ENCODE measurements at regions not wholly inside any gene's neighbourhood (a gene's known extent, or its start where the extent isn't known, plus 50 kb on each side); places are given as distances from the start of the nearest gene placed in this dataset.

DNA sequence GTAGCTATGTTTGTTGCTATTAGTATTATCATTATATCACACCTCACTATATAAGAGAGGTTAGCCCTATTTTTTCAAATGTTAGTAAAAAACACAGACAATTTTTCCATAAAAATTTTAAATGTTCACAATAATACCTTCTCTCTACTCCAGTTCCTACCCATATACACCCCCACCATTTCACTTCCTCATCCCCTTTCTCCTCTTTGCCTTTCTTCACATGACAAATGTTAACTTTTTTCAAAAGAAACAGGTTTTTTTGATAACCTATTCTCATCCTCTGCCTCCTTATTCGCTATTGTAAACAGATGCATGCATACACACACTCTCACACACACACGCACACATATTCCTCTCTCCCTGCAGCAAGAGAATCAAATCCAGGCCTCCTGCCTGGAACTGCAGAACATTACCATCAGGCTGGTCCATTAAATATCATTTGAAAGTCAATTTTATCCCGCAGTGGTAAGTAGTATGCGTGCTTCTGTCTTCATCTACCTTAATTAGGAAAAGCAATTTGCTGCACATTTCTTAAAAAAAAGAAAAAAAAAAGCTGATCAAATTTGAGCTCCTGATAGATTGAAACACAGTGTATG lies 55.5 kb downstream of the MID1IP1 start:
- DNase-seq (ENCODE audit: low spot score) (no peak), ATAC-seq (no peak)

DNA sequence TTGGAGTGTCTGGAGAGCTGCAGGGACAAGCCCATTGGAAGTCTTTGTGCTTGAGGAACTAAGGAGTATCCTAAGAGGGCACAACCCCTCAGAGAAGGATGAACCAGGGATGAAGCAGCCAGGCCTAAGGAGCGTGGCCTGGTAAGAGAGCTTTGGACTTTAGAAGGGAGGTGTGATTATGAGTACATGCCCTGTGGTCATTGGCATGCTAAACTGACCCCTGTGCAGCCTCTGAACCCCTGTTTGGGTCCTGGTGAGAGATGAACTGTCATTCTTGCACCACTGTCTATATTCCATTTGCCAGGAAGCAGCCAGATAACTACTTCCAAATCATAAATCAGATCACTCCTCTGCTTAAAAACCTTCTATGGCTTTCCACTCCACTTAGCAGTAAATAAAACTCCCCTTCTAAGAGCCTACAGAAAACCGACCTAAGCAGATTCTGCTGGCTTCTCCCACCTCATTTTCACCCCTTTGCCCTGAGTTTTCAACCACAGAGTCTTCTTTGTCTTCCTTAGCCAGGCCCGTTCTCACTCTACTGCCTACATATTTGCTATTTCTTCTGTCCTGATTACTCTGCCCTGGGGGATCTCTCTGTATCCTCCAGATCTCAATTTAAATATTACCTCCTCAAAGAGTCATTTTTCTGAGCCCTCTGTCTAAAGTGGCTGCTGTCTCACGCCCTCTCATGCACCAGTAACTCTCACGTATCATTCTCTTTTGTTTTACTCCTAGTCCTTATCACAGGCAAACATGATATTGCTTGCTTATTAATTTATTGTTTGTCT lies 56.7 kb downstream of the MID1IP1 start:
- DNase-seq (ENCODE audit: low spot score), result no peak
- peak; percentile 77 for ATAC-seq

DNA sequence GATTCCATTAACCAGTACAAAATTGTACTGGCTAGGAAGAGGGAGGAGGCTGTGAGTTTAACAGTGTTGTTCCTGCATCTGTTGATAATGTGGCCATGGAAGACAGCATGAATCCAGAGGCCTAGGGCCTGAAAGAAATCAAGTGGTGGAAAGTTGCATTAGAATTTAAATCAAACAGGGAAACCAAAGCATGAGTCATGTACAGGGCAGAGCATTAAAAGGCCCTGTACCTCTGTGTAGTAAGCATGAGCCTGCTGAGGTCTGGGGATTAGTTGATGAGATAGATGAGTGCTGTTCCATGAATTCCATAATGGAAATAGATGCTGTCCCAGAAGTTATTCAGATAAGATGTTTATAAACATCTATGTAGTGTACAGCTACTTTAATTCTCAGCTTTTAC lies 58.3 kb downstream of the MID1IP1 start:
- ATAC-seq (no peak), DNase-seq (ENCODE audit: low spot score) (no peak)

DNA sequence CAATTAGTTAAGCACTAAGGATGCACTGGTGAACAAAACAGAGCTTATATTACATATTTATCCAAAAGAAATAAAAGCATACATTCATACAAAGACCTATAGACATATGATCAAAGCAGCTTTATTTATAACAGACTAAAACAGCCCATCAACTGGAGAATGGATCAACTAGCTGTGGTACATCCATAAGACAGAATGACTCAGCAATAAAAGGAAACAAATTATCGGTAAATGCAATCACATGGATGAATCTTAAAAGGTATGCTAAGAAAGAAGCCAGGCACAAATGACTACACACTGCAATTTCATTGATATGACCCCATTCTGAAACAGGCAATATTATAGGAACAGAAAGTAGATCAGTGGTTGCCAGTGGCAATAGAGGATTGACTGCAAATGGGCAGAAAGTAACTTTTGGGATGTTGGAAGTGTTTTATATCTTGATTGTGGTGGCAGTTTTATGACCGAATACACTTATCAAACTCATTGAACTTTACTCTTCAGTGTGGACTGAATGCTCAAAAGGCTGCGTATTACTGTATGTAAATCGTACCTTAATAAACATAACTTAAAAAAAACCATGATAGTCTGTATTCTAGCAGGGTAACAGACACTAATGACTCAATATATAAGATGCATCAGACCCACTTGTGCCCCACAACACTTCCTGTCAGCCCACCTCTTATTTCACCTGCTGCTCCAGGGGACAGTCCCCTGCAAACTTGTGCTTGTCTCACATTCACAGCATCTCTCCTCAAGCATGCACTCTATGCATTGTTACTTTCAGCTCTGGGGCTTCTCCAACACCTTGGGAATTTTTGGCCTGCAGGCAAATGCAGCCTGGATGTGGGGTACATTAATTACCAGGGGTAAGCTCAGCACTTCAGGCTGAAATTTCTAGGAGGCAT lies 59.1 kb downstream of the MID1IP1 start:
- ATAC-seq (no peak), DNase-seq (ENCODE audit: low spot score) (no peak)

DNA sequence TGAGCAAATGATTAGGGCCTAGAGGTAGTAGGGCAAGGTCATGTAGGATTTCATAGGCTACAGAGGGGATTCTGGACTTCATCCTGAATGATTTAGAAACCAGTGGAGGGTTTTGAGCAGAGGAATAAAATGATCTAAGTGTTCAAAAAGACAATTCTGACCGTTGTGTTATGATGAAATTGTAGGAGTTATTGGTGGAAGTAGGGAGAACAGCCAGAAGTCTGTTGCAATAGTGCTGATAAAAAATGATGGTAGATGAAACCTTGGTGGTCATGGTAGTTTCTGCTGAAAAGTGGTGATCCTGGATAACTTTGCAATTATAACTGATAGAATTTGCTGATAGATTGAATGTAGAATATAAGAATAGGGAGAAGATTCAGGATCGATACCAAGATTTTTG lies 60.2 kb downstream of the MID1IP1 start:
- DNase-seq (ENCODE audit: low spot score), result no peak
- ATAC-seq, result peak; percentile 48

DNA sequence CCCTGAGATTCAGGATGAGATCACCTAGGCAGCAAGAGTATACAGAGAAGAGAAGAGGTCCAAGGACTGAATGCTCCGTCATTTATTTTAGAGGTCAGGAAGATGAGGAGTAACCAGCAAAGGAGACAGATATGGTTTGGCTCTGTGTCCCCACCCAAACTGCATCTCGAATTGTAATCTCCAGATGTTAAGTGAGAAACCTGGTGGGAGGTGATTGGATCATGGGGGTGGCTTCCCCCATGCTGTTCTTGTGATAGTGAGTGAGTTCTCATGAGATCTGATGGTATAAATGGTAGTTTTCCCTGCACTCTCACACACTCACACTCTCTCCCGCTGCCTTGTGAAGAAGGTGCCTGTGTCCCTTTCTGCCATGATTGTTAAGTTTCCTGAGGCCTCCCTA lies 60.8 kb downstream of the MID1IP1 start:
- ATAC-seq, result no peak
- DNase-seq (ENCODE audit: low spot score), result no peak

DNA sequence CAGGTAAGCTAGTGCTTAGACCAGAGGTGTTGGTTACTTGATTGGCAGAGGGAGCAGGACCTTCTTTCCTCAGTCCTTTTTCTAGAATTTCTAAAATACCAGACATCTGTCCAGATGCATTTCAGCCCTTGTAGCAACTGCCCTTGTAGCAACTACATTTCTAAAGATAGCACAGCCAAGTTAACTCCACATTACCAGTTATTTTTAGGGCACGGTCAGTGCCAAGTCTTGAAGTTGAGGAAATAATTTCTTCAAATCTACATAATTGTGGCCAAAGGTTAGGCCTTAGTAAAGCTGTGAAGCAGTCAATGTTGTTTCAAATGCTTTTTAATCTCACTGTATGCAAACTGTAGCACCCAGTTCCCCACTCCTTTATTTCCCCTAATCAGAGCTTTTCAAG lies 62.9 kb downstream of the MID1IP1 start:
- no peak for DNase-seq (ENCODE audit: low spot score)

DNA sequence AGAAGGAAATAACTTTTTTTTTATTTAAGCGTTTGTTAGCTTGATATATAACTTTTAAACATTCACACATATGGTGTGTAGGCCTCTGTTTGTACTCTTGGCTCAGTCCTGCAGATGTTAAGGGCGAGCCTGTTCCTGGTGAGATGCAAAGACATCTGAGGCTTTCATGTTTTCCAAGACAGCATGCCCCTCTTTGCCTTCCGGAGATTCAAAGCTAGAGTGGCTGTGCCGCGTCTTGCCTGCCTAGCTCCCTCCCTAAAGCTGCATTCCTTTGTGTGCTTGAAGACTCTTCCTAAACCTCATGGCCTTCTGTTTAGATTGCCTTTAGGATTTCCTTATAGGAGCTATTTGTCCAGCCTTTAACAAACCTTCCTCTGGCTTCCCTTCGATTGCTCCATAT lies 67.1 kb downstream of the MID1IP1 start:
- DNase-seq (ENCODE audit: low spot score) (no peak), ATAC-seq (no peak)

More for the DNA sequence above, 62.9 kb downstream of the MID1IP1 start:
- no peak for ATAC-seq

DNA sequence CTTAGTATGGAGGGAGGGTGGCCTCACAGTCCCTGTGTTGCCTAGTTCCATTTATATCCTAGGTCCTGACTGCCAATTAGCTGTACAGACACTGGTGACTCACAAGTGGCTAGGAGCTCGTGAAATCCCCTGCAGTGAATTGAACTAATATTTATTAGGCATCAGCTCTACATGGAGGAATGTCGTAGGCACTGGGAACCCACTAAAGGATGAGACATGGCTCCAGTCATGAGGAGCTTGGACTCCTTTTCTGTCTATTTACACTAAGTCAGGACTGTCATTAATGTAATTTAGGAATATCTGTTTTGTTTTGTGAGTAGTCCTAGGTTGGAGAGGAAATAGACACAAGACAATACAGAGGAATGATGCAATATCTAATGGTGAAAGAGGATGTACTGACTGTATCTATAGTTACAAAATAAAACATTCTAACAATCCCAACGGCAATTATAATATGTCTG lies 67.7 kb downstream of the MID1IP1 start:
- DNase-seq (ENCODE audit: low spot score) (no peak), ATAC-seq (no peak)

DNA sequence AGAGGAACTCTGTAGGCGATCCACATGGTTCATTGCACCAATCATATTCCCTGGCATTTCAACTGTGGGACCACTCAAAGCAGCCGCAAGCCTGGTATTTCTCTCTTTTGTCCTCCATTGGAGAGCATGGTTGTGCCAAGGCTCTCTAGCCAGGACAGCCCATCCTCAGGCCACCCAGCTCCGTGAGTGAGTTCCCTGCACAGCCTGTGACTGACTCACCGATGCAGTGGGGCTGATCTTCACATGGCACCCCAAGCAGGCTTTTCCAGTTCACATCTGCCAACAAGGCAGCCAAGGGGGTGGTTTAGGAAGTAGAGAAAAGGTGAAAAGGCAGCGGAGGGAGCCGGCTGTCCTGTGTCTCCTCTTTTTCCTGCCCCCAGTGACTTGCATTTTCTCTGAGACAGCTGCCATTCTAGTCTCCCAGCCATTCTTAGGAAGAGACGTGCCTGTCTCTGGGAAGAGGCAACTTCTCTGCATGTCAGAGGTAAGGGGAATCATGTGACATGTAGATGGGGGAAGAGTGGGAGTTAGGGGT lies 69.2 kb downstream of the MID1IP1 start:
- no peak for ATAC-seq

DNA sequence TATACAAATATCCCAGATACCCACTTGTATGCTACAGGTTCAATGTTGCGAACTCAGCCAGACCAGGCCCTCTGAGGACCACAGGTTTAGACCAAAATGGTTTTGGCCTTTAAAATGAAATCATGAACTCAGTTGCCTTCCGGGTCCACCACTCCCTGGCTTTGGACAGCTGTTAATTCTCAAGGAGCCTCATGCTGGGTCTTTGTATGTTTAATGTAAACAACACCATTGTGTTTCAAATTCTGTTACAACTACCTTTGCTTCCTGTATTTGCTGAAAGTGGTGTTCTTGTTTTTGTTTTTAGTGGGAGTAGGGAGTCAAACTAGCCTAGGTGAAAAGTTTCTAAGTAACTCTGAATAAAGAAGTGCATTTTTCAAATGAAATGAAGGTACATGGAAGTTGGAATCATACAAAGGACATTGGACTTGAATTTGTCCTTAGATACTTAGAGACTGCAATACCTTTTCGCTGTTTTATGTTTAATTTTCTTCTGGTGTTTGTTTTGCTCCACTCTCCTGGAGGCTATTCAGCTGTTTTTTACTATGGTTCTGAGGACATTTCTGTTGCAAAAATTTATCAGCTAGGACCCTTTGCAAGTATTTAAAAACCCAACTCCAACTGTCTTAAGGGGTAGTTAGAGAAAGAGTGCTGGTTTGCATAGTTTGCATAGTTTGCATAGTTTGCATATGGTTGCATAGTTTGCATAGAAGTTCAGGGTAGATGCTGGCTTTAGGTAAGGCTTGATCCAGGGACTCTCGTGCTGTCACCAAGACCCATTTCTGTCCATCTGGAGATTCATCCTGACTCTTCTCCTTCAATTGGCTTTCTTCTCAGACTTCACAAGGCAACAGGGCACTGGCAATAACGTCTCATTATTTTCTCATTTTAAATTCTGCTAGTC lies 70.1 kb downstream of the MID1IP1 start:
- ATAC-seq (peak; percentile 48), DNase-seq (ENCODE audit: low spot score) (no peak)

More for the DNA sequence above, 69.2 kb downstream of the MID1IP1 start:
- DNase-seq (ENCODE audit: low spot score), result no peak

DNA sequence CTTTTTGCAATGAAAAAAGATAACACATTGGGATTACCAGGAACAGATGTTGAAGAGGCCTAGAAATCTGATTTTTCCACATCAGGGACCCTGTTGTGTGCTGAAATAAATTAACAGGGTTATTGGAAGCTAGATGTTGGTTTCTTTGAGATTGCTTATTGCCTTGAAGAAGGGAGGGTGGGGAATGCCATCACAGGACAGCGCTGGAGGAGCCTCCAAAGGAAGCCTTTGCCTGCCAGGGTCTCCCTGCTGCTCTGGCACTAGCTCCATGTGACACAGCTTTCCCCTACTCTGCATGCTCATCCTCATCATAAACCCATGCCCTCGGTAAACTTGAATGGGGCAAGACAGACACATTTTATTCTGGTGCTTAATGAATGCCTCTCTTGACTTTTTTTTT lies 76.1 kb downstream of the MID1IP1 start:
- no peak for ATAC-seq
- no peak for DNase-seq (ENCODE audit: low spot score)

DNA sequence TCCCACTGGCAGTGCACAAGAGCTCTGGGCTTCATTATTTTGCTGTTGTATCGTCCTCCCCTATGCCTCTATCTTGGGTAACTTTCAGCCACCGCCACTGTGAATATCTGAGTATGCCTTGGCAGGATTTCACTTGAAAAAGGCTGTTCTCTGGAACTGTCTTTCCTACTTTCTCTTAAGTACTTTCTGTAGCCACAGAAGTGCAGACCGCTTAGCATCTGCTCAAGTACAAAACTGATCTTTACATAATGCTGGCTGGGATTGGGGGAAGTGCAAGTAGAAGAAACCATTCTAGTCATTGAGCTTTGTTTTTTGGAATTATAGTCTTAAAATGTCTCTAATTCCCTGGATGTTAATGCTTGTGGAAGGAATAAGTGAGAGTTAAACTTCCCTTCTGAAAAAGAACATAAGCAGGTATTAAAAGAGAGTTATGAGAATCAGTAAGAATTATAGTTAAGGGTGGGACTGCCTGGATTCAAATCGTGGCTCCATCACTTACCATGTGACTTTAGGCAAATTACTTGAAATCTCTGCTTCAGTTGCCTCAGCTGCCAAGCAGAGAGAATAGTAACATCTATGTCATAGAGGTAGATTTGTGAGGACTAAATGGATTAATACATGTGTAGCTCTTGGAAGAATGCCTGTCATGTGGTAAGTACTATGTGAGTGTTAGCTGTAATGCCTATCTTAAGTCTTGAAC lies 77.5 kb downstream of the MID1IP1 start:
- ATAC-seq (no peak), DNase-seq (ENCODE audit: low spot score) (no peak)

DNA sequence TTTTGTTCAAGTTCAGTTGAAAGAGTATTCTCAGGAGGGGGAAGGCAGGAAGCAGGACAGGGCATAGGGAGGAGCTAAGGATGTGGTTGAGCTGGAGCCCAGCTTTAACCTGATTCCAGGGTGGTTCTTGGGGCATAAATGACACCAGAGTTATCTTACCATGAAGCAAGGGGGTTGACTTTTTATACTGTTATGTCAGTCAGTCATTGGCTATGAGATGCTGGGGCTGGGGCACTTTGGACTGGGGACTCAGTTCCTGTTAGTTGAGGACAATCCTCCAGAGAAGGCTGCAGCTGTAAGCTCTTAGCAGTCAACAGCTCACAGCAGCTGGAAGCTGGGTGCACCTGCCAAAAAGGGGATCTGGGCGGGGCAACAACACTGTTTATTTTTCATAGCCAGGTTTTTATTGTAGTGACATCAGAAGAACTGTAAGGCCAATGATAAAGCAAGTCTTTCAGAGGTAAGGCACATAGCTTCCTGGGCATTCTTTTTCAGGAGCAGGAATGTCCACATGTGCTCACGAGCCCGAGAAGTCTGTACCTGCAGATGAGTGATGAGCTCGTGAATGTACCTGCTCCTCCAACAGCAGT lies 78.5 kb downstream of the MID1IP1 start:
- no peak for DNase-seq (ENCODE audit: low spot score)
- no peak for ATAC-seq

DNA sequence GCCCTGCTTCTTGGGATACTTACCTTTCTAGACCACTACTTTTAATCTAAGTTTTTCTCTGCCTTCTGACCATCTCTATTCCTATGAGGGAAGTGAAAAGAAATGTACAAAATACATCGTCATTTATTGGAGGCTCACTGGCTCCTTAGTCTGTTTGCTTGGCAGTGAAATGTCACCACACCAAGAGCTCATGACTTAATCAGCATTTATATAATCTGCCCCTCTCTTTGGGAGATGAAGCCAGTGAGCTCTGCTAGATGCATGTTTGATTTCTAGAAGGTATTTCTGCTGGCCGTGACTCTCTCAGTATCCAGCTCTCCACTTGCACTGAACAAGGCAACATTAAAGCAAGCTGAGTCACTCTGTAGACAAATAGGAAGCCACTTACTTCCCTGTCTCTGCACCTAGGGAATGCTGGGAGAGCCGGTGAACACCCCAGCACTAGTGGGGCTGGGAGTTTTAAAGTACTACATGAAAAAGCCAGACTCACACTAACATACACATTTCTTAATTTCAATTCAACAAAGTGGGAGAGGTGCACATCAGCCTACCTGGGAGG lies 79.1 kb downstream of the MID1IP1 start:
- DNase-seq (ENCODE audit: low spot score) (no peak), ATAC-seq (no peak)

DNA sequence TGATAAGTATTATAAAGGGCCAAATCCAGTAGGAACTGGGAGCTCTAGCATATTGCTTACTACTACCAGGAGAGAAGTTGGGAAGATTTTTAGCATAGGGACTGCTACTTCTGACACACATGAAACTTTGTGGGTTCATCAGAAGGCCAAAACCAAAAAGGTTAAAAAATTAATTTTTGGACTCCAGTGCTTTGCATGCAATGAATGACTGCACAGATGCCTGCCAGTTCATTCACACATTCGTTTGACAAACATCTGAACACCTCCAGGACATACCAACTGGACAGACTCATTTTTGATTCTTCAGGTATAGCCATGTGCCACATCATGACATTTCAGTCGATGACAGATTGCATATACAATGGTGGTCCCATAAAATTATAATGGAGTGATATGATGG lies 79.8 kb downstream of the MID1IP1 start:
- ATAC-seq (no peak), DNase-seq (ENCODE audit: low spot score) (no peak)

DNA sequence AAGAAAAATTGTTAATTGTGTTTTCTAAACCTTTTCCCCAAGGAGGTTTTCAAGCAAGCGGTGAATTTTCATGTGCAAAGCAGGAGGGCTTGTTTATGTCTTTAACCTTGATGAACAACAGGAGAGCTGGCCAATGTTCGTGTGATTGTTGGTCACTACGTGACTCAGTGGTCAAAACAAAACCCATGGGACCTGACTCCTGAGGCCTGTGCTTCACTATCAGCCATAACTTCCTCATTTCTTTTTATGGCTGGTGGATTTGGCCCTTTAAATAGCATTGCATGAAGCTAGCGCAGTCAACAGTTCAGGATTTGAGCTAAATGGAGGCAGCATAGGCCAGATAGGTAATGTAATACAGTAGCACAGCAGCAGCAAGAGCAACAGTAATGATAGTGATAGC lies 80.5 kb downstream of the MID1IP1 start:
- no peak for DNase-seq (ENCODE audit: low spot score)
- ATAC-seq, result no peak

DNA sequence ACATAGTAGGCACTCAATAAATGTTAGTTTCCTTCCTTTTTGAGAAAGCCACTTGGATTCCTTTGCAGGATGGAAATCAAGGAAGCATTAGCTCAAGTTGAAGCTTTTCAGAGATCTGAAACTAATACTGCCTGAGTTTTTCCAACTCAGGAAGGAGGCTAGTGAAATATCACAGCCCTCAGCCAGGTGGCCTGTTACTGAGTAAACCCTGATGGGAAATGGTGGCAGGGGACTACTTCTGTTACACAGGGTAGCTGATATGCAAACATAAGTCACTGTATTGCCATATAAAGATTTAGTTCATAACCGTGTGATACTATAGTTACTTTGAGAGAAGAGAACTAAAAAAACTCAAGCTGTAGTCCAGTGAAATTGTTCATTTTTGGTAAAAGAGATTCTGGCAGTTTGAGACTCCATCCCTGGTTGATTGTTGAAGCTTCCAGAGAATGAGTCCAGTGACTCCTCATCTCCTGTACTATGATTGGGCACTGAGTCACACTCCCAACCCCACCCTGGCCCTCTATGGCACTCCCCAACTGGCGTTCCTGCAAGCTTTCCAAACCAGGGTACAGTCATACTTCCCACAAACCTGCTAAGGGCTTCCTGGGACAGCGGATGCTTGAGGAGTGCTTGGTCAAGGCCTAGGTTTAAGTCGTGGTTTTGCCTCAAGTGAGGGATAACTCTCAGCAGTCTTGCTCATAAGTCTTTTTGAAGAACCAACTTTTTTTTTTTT lies 81.8 kb downstream of the MID1IP1 start:
- DNase-seq (ENCODE audit: low spot score) (no peak), ATAC-seq (no peak)
